ENCODE measurements at regions not wholly inside any gene's neighbourhood (a gene's known extent, or its start where the extent isn't known, plus 50 kb on each side); places are given as distances from the start of the nearest gene placed in this dataset.

DNA sequence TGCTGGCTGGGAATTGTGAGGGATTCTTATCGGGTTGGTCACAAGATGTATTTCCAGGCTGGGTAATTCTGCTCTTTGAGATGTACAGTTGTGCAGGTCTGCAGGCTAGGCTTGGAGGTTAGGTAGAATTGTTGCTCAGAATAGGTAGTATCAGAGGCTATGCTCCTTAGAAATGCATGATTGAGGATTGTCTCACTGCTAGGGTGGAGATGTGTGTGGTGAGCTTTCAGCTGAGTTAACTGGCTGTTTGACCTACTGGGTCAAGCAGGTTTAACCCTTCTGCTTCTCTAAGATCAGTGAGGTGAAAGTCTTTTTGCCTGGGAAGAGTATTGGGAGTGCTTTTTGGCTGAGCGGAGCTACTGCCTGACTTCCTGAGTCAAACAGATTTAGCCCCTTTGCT is 701.1 kb downstream of the UTRN start:
- no peak for TF ChIP-seq POLR2A (IDR thresholded peaks at IDR 0.05)
- no peak for TF ChIP-seq CTCF (IDR thresholded peaks at IDR 0.05)
- TF ChIP-seq POLR2AphosphoS5 (IDR thresholded peaks at IDR 0.05), result no peak
- no peak for TF ChIP-seq EP300 (IDR thresholded peaks at IDR 0.05)
